Stimulated activated CD8-positive, alpha-beta memory T cell treated with anti-CD3 and anti-CD28 coated beads, Interleukin-15, amount 100 ng/mL, for 4 hours (primary cell): ENCODE measurements at regions not wholly inside any gene's neighbourhood (a gene's known extent, or its start where the extent isn't known, plus 50 kb on each side); places are given as distances from the start of the nearest gene placed in this dataset.
"Not testable (repeated sequence)": the region's sequence is repeated elsewhere in the genome, so short reads cannot be mapped to it uniquely, and the experiment has no call there.

Experiments
- DNase-seq, 2 donors: peaks; one replicate each; pipeline ENCODE4 v3.0.0-alpha.2; 2020; ENCODE audit warnings: low read depth in 2 of 2

DNA sequence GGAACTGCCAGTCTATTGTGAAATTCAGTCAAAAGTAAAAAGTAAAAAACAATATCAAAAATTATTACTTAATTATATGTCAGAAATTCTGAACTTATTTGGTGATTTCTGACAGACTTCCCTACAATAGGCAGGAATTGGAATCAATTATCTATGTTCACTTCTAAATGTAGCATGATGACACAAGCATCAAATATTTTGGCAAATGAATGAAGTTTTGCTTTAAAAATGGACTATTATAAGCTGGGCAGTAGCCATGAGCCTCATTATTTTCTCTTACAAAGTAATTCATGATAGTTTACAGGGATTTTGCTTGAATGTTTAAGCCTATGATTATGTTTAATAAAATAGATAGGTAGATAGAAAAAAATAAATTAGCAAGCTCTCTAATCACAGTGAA lies 582.6 kb downstream of the SLITRK6 start:
- DNase-seq, result no peak

DNA sequence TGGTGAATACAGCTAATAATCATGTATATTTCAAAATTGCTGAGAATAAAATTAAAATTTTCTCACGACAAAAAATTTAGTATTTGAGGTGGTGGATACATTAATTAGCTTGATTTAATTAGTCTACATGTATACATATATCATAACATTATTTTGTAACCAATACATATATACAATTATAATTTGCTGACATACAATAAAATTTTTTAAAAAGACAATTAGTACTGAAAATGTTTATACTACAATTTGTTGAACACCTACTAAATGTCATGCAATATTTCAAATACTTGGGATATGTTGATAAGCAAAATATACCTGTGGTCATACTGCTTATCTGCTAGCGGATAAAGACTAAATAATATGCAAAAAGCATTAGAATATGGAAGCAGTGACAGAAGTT lies 586.5 kb downstream of the SLITRK6 start:
- DNase-seq, result no peak

DNA sequence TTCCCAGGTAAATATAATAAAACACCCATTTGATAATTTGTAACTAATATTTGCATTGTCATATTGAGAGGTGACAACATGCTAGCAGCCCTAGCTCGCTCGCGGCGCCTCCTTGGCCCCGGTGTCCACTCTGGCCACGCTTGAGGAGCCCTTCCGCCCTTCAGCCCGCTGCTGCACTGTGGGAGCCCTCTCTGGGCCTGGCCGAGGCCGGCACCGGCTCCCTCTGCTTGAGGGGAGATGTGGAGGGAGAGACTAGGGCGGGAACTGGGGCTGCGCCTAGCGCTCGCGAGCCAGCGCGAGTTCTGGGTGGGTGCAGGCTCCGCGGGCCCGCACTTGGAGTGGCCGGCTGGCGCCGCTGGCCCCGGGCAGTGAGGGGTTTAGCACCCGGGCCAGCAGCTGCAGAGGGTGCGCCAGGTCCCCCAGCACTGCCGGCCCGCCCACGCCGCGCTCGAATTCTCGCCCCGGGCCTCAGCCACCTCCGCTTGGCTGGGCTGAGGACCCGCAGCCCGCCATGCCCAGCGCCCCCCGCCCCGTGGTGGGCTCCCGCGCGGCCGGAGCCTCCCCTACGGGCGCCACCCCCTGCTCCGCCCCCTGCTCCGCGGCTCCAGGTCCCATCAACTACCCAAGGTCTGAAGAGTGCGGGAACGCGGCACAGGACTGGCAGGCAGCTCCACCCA lies 594.4 kb downstream of the SLITRK6 start:
- no peak for DNase-seq

DNA sequence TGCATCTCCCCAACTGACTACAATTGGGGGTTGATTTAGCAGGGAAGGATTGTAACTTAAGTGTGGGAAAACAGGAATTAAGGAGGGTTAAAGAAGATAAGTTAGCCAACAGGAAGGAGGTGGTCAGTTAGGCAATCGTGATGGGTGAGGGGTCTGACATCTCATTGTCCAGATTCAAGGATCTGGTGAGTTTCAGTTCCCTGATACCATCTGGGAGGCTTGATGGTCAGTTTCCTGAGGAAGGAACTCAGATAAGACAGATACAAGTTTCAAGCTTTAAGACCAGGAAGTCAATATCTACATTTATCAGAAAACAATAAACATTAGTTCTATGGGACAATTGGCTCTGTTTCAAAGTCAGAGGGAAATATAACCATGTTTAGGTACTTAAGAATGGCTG lies 601.8 kb downstream of the SLITRK6 start:
- no peak for DNase-seq

DNA sequence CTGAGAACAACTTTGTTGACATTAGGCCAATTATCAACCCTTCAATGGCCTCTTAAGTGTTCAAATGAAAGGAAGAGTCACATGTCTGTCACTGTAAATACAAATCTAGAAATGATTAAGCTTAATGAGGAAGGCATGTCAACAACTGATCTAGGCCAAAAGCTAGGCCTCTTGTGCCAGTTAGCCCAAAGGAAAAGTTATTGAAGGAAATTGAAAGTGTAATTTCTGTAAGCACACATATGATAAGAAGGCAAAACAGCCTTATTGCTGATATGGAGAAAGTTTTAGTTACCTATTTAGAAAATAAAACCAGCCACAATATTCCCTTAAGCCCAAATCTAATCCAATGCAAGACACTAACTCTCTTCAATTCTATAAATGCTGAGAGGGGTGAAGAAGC lies 604.7 kb downstream of the SLITRK6 start:
- no peak for DNase-seq

DNA sequence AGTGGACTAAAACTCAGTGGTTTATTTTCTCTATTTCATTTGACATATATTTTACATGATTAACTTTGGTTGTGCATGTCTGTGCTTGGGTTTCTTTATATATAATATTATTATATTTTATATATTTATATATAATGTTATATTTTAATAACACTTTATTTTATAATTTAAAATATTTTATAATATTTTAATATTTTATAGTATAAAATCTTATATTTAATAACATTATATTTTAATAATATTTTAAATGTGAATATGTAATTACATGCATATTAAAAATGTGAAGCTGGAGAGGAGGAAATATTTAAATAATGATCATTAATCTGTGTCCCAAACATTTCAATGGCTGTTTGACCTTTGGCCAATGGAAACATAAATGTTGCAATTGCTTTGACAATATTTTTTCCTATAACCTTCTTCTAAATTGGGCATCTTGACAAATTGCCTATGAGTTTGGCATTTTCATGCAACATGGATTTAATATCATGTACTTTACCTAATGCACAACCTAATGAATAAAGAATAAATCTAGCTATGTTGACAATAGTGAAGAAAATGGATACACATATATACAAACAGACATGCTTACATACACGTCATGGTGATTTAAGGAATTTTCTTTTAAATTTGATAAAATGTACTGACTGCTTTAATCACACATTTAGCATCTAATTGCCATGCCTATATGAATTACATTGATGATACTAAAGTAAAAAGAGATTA lies 607.1 kb downstream of the SLITRK6 start:
- no peak for DNase-seq

DNA sequence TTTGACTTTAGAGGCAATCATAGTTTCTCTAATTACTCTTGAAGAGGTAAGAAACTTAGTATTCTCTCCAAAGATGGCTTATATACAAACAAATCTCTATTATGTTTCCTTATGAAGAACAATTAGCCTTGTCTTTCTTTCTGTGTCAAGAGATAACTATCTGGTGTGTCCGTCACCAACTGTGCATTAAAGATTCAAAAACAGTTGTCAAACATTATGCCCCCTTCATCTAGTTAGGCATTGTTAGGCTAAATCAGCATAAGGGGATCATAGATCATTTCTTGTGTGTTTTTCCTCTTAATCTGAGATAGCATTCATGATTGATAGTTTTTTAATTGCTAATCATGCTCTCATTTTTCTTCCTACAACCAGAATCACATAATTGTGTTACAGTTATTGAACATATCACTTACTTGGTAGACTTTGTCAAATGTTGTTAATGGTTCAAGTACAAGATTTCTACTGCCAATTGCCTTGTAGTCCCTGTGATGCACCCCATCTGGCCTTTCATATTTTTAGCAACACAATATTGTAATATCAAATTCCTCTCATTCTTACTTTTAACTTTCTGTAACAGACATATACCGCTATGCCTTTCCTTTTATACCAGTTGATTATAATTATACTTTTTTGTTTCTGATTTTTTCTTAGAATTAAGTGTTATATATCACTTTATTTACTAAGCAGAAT lies 612.7 kb downstream of the SLITRK6 start:
- DNase-seq, result no peak

DNA sequence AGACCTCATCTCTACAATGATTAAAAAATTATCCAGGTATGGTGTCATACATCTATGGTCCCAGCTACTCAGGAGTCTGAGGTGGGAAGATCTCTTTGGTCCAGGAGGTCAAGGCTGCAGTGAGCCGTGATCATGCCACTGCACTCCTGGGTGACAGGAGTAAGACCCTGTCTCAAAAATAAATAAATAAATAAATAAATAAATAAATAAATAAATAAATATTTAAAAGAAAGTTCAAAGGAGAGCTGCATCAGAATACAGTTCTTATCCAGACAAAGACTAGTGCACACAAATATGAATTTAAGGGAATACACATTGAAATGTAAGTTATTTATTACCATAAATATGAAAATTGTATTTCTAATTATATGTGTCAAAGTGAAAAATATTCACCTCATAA lies 624.9 kb downstream of the SLITRK6 start:
- DNase-seq, result no peak

DNA sequence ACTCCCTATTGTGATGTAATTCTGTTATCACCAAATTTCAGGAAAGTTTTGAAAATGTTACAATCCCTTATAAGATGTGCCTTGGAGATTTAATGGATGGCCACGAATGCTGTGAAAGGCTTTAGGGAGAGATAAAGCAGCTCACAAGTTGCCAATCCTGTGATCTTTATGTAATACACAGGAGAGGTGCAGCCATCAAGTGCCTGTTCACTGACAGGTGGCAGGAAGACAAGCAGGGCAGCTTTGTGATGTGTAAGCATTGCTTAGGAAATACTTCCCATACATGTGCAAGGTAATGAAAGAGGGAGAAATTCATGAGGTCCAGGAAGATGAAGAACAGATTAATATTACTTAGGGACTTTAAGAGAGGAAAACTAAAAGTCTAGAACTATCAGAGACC lies 628.8 kb downstream of the SLITRK6 start:
- no peak for DNase-seq

DNA sequence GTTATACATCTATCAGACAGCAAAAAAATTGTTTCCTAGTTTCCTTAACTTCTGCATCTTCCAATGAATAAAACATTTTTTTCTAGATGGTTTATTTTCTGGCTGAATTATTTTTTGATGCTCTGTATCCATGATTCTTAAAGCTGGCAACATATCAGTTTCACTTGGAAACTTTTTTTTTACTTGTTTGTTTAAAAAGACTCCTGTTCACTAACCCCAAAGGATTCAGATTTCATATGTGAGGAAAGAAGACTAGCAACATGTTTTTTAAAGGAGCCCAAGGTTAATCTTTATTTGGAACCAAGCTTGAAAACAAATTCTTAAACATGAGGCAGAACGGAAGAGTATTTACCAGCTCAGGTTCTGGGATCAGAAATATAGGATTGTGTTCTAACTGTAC lies 632.3 kb downstream of the SLITRK6 start:
- DNase-seq, result no peak

DNA sequence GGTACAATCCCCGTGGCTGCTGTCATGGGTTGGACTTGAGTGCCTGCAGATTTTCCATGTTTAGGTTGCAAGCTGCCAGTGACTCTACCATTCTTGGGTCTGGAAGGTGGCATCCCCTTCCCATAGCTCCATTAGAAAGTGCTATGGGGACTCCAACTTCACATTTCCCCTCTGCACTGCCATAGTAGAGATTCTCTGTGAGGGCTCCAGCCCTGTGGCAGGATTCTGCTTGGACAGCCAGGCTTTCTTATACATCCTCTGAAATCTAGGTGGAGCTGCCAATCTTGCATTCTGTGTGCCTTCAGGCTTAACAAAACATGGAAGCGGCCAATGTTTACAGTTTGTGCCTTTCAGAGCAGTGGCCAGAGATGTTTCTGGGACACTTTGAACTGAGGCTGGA lies 636.2 kb downstream of the SLITRK6 start:
- DNase-seq, result no peak

DNA sequence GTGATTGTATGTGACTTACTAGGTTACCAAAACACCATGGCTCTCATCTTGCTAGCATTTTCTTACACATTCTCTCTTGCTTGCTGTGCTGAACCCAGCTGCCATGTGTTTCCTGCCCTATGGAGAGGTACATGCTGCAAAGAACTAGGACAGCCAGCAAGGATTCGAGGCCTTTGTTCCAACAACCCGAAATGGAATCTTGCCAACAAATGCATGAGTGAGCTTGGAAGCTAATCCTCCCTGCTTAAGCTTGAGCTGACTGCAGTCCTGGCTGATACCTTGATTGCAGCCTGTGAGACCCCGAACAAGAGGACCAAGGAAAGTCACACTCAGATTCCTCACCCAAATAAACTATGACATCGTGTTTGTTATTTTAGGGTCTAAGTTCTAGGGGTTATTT lies 651.2 kb downstream of the SLITRK6 start:
- DNase-seq, result no peak

DNA sequence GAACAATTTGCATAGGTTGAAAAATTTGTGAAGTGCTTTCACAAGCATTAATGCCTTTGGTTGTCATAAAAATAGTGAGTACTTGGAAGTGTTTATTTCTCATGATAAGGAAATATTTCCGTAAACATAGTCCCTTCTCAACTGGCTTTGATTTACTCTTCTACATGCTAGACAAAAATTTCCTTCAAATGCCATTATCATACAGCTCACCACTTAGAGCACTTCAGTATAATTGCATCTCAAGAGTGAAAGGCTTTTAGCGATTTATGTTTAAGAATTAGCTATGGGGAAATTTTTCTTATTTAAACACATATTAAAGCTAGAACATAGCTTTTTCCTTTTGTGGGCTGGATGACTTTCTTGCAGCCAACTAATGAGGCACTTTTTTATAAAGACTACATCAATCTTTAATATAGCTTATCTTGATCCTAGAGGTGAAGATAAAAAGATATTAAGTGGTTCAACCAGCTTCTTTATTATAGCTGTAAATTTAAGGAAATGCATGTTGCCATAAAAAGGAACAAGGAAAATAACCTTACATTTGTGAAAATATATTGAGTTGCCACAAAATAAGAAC lies 656.8 kb downstream of the SLITRK6 start:
- no peak for DNase-seq

DNA sequence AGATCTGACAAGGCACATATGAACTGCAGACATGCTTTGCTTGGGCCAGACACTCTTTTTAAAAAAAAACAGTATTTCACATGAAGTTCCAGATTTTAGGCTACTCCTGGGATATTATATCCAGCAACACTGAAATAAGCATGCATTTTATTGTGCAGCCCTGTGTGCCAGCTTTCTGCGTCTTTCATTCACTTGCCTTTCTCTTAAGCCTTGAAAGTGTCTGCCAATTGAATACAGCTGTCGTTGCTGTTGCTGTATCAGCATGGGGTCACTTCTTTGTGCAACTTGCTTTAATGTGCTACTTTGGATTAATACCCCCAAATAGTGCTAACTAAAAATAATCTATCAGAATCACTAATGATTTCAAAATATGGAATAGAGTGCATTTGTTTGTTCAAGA lies 657.8 kb downstream of the SLITRK6 start:
- DNase-seq, result no peak

DNA sequence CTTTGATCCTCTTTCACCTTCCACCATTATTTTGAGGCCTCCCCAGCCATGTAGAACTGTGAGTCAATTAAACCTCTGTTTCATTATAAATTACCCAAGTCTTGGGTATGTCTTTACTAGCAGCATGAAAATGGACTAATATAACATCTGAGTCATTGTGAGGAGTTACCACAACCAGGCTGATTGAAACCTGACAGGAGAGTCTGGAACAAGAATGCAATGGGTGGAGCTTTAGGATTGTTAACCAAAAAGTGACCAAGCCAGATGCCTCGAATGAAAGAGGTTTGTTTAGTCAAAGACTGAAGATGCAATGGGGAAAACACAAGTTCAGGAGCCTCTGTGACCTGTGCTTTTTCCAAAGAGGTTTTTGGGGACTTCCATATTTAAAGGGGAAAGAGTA lies 659.0 kb downstream of the SLITRK6 start:
- DNase-seq, result no peak

DNA sequence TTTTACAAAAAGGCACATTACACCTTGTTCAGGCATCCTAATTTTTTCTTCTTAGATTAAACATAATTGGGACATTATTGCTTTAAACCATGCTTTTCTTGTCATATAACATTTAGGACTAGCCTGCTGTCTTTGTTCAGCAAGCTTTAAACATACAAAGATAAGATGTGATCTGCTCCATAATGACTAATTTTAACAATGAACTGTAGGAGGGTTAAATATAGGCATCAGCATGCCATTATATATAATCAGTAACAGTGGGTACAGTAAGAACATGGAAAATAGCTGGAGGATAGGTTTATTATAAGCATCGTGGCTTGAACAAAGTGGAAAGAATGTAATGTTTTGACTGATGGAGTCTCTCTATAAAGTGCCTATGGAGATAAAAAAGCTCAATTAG lies 661.7 kb downstream of the SLITRK6 start:
- no peak for DNase-seq

DNA sequence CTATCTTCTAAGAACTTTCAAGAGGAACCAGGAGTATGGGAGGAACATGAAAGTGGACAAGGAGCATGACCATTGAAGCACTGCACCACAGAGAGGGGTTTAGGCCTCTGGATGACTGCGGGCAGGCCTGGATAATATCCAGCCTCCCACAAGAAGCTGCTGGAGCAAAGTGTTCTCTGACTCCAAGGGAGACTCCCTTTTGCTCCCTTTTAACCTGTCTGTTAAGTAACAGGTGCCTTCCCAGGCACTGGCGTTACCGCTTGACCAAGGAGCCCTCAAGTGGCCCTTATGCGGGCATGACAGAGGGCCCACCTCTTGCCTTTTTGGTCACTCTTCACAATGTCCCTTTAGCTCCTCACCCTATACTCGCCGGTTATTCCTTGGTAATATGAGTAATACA lies 666.2 kb downstream of the SLITRK6 start:
- DNase-seq, result no peak

DNA sequence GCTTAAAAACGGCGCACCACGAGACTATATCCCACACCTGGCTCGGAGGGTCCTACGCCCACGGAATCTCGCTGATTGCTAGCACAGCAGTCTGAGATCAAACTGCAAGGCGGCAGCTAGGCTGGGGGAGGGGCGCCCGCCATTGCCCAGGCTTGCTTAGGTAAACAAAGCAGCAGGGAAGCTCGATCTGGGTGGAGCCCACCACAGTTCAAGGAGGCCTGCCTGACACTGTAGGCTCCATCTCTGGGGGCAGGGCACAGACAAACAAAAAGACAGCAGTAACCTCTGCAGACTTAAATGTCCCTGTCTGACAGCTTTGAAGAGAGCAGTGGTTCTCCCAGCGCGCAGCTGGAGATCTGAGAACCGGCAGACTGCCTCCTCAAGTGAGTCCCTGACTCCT lies 675.7 kb downstream of the SLITRK6 start:
- DNase-seq, result not testable (repeated sequence)

DNA sequence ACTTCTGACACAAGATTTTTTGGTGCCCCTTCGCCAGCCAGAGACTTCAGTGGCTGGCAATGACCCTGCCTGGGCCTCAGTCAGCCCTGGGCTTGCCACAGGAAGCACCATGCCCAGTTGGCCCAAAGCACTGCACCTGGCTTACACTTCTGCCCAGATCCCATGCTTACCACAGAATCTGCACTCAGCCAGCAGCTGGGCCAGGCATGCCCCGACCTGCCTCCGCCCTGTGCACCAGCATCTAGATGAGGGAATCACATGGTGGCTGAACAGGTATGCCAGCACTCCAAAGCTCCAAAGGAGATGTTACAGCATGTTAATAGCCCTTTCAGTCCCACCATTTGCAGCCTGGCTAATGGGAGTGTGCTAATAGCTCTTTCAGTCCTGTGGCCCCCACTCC lies 690.9 kb downstream of the SLITRK6 start:
- no peak for DNase-seq

DNA sequence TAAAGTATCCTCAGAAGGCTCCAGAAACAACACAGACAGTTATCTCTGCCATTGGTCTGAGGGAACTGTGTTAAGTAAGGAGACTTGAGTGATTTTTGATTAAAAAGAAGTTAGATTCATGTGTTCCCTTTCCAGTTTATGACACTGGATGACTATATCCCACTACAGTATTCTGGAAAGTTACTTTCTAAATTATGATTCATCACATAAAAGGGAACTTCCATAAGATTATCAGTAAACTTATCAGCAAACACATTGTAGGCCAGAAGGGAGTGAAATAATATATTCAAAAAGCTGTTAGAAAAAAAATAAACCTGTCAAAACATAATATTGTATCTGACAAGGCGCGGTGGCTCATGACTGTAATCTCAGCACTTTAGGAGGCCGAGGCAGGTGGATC lies 700.0 kb downstream of the SLITRK6 start:
- no peak for DNase-seq

DNA sequence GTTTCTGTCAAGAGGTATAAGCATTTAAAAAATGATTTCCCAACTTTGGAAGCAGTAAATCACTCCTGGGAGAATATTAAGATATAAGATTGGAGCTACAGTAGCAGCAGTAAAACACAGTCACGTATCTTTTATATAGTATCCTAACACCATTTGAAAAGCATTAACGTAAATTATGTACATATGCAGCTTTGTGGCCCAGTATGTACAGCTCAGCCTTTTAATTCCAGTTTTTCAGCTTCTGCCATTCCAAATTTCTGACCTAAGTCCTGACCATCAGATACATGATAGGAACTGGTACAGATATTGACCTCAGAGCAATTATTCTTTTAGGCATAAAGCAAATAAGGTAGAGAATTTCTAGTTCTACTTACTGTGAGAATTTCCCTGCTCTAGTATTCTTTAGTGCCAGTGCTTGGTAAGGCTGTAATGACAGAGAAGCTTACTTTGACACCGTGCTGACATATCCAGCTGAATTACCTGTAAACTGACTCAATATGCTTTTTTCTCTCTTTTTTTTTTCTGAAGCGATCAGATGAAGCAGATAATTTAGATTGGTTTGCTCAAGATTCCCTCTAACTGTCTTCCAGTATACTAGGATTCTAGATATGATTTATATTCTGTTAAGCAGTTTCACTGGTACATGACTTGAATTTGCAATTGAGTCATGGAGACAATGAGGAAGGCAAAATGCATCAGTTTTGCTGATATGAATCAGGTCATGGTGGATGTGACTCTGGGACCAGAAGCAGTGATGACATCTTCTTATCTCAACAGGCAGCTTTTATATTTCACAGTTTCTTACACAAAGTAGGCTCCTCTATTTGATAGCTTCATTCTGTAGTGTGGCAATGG lies 703.6 kb downstream of the SLITRK6 start:
- DNase-seq, result no peak

DNA sequence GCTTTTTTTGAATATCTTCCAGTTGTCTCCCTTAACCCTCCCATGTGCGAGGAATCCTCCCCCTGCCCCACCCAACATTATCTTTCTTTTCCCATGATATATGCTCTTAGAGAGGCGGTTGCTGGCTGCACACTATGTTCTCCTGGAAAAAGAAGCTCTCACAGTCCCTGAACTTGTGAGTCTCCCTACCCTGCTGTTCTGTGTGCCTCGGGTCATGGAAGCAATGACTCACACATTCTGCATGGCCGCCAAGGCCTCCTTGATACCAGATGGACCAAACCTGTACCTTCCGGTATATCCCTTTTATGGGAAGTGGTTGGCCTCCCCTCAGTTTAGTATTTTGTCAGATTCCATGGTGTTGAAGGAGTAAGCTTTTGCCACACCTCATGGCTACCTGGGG lies 705.4 kb downstream of the SLITRK6 start:
- no peak for DNase-seq
